Testis (tissue), 2 donors: ENCODE measurements at regions not wholly inside any gene's neighbourhood (a gene's known extent, or its start where the extent isn't known, plus 50 kb on each side); places are given as distances from the start of the nearest gene placed in this dataset.

Experiments used
- DNase-seq: peaks from one replicate; pipeline ENCODE4 v3.0.0-alpha.2; 2019
- H3K27ac ChIP-seq, 2 donors: fragments of 200-600 bp; sonication (generic); one replicate each; pipeline ENCODE4 v1.5.1; 2019
- H3K27me3 ChIP-seq: fragments of 200-600 bp; sonication (generic); one replicate; pipeline ENCODE4 v1.5.1; 2019
- H3K36me3 ChIP-seq: fragments of 200-600 bp; sonication (generic); one replicate; pipeline ENCODE4 v1.5.1; 2017; ENCODE audit warnings: low read depth; ENCODE audit errors: missing control alignments
- H3K4me1 ChIP-seq: fragments of 200-600 bp; sonication (generic); one replicate; pipeline ENCODE4 v1.5.1; 2019
- H3K4me3 ChIP-seq, 2 donors: fragments of 200-600 bp; sonication (generic); one replicate each; pipeline ENCODE4 v1.5.1; 2017 to 2019
- H3K9me3 ChIP-seq: fragments of 200-600 bp; sonication (generic); one replicate; pipeline ENCODE4 v1.5.1; 2017
- CTCF ChIP-seq, 3 experiments: fragments of 450-650 bp in 2 of 3; fragments of 200-600 bp in 1 of 3; sonication (generic) in 1 of 3; IDR thresholded peaks; one replicate each; pipeline ENCODE4 v1.5.1; 2016 to 2019; ENCODE audit warnings: antibody characterized with exemption in 3 of 3, mild to moderate bottlenecking in 2 of 3, moderate library complexity in 1 of 3
- POLR2A ChIP-seq: fragments of 450-650 bp; IDR thresholded peaks from one replicate; pipeline ENCODE4 v1.6.1; 2017; ENCODE audit warnings: antibody characterized with exemption, mild to moderate bottlenecking, moderate library complexity
- WGBS, 2 donors: methylation state at CpG; one replicate each; pipeline ENCODE4 v1.1.5; 2018; 5-methylcytosine and 5-hydroxymethylcytosine counted together
- intact Hi-C: fragments of 100-400 bp; cut with DNase I; formaldehyde crosslinking; loops from one replicate; pipeline ENCODE4 v1.15.1; 2023; ENCODE audit warnings: low total_unique reads

GRCh38 chr10:121130382-121130781, 279.2 kb downstream of the WDR11 start:
- intact Hi-C loops, result no loop called here
- DNase-seq, result no peak
- no peaks in the 10 kb centered on the region for H3K4me1 ChIP-seq
- H3K27me3 ChIP-seq, result no peaks in the 10 kb centered on the region
- H3K4me3 ChIP-seq, result no peak overlapping the region
- H3K36me3 ChIP-seq, result no peaks in the 10 kb centered on the region
- WGBS, 2 donors, result 93 to 95% methylated on average over 3 to 5 of the region's 5 CpGs
- H3K27ac ChIP-seq, result no peak overlapping the region
- no peaks in the 10 kb centered on the region for H3K9me3 ChIP-seq
- TF ChIP-seq CTCF (IDR thresholded peaks at IDR 0.05) (no peak), POLR2A (no peak)

GRCh38 chr10:121131014-121131413, 279.9 kb downstream of the WDR11 start:
- H3K4me1 ChIP-seq, result no peaks in the 10 kb centered on the region
- WGBS, 2 donors, result 74 to 79% methylated on average over 5 of the region's 5 CpGs
- intact Hi-C loops, result no loop called here
- H3K27ac ChIP-seq, result no peak overlapping the region
- no peak for TF ChIP-seq POLR2A
- no peak for TF ChIP-seq CTCF (IDR thresholded peaks at IDR 0.05)
- H3K4me3 ChIP-seq, result no peak overlapping the region
- H3K27me3 ChIP-seq, result no peaks in the 10 kb centered on the region
- no peaks in the 10 kb centered on the region for H3K36me3 ChIP-seq
- no peaks in the 10 kb centered on the region for H3K9me3 ChIP-seq
- DNase-seq, result no peak

- TF ChIP-seq CTCF (IDR thresholded peaks at IDR 0.05) (no peak), POLR2A (no peak)
- 69 to 81% methylated on average over 8 to 9 of the region's 9 CpGs for WGBS, 2 donors
- DNase-seq, result no peak
- Histone ChIP-seq H3K9me3 (no peaks in the 10 kb centered on the region), H3K27ac (no peak overlapping the region), H3K36me3 (no peaks in the 10 kb centered on the region), H3K27me3 (no peaks in the 10 kb centered on the region), H3K4me1 (peaks cover 1% of the 10 kb centered on the region), H3K4me3 (no peak overlapping the region)
- intact Hi-C loops, result no loop called here
These were observed 280.5 kb downstream of the WDR11 start for GRCh38 chr10:121131426-121132265.

- intact Hi-C loops, result no loop called here
- 67 to 100% methylated on average over 1 of the region's 1 CpG for WGBS, 2 donors
- Histone ChIP-seq H3K27ac (no peak overlapping the region), H3K4me1 (peaks cover 8% of the 10 kb centered on the region), H3K4me3 (no peak overlapping the region), H3K27me3 (no peaks in the 10 kb centered on the region), H3K9me3 (no peaks in the 10 kb centered on the region), H3K36me3 (no peaks in the 10 kb centered on the region)
- DNase-seq, result no peak
- no peak for TF ChIP-seq CTCF (IDR thresholded peaks at IDR 0.05)
- TF ChIP-seq POLR2A, result no peak
These were observed 281.1 kb downstream of the WDR11 start for GRCh38 chr10:121132273-121132672.

- no peaks in the 10 kb centered on the region for H3K9me3 ChIP-seq
- 91 to 93% methylated on average over 7 of the region's 7 CpGs for WGBS, 2 donors
- TF ChIP-seq CTCF (IDR thresholded peaks at IDR 0.05), result no peak
- TF ChIP-seq POLR2A, result no peak
- H3K36me3 ChIP-seq, result no peaks in the 10 kb centered on the region
- intact Hi-C loops, result no loop called here
- no peak for DNase-seq
- H3K4me3 ChIP-seq, result no peak overlapping the region
- H3K4me1 ChIP-seq, result peaks cover 8% of the 10 kb centered on the region
- no peaks in the 10 kb centered on the region for H3K27me3 ChIP-seq
- H3K27ac ChIP-seq, result no peak overlapping the region
These were observed 282.7 kb downstream of the WDR11 start for GRCh38 chr10:121133901-121134300.
